Astrocyte (in vitro differentiated cells and primary cell): ENCODE measurements at regions not wholly inside any gene's neighbourhood (a gene's known extent, or its start where the extent isn't known, plus 50 kb on each side); places are given as distances from the start of the nearest gene placed in this dataset.

Source experiments
- DNase-seq: peaks from one replicate; pipeline ENCODE4 v3.0.0-alpha.2; 2010; ENCODE audit warnings: low read depth
- FAIRE-seq: peaks from 2 replicates; lab custom pipeline; 2011; peaks lifted over from hg19 to GRCh38; lab: Jason Lieb, UNC
- H2AFZ ChIP-seq: 2 replicates; pipeline ENCODE4 v1.6.0; 2012; ENCODE audit warnings: low read depth, low read length, inconsistent platforms
- H3K27ac ChIP-seq: 2 replicates; pipeline ENCODE4 v1.5.1; 2011; ENCODE audit warnings: low read depth, low read length, inconsistent platforms
- H3K27me3 ChIP-seq: 2 replicates; pipeline ENCODE4 v1.6.0; 2011; ENCODE audit warnings: low read length, inconsistent platforms; ENCODE audit not compliant: insufficient read depth
- H3K36me3 ChIP-seq: 2 replicates; pipeline ENCODE4 v1.5.1; 2011; ENCODE audit warnings: low read length, inconsistent platforms; ENCODE audit not compliant: insufficient read depth
- H3K4me1 ChIP-seq: 2 replicates; pipeline ENCODE4 v1.5.1; 2011; ENCODE audit warnings: low read length, inconsistent platforms; ENCODE audit not compliant: insufficient read depth
- H3K4me2 ChIP-seq: 2 replicates; pipeline ENCODE4 v1.6.0; 2012; ENCODE audit warnings: low read length, inconsistent platforms
- H3K4me3 ChIP-seq: 2 replicates; pipeline ENCODE4 v1.5.1; 2011; ENCODE audit warnings: low read depth, mild to moderate bottlenecking, low read length, inconsistent platforms; ENCODE audit not compliant: insufficient read depth
- H3K79me2 ChIP-seq: 2 replicates; pipeline ENCODE4 v1.6.0; 2012; ENCODE audit warnings: mild to moderate bottlenecking, low read length, inconsistent platforms; ENCODE audit not compliant: insufficient read depth
- H3K9ac ChIP-seq: 2 replicates; pipeline ENCODE4 v1.6.0; 2012; ENCODE audit warnings: mild to moderate bottlenecking, low read length, inconsistent platforms
- H3K9me3 ChIP-seq: 2 replicates; pipeline ENCODE4 v1.5.1; 2012; ENCODE audit warnings: low read depth, mild to moderate bottlenecking, low read length, inconsistent platforms; ENCODE audit not compliant: insufficient read depth
- H4K20me1 ChIP-seq: 2 replicates; pipeline ENCODE4 v1.6.0; 2012; ENCODE audit warnings: low read length, inconsistent platforms; ENCODE audit not compliant: insufficient read depth
- H3K27ac Mint-ChIP-seq: one replicate; pipeline ENCODE4 v1.8.0; 2021; ENCODE audit warnings: mild to moderate bottlenecking, mixed read lengths; ENCODE audit not compliant: unreplicated experiment
- H3K27me3 Mint-ChIP-seq: one replicate; pipeline ENCODE4 v1.8.0; 2021; ENCODE audit warnings: low read depth, mixed read lengths; ENCODE audit not compliant: unreplicated experiment
- H3K36me3 Mint-ChIP-seq: one replicate; pipeline ENCODE4 v1.8.0; 2021; ENCODE audit warnings: low read depth, mixed read lengths; ENCODE audit not compliant: unreplicated experiment
- H3K4me1 Mint-ChIP-seq: one replicate; pipeline ENCODE4 v1.8.0; 2021; ENCODE audit warnings: low read depth, mixed read lengths; ENCODE audit not compliant: unreplicated experiment
- H3K4me3 Mint-ChIP-seq: one replicate; pipeline ENCODE4 v1.8.0; 2021; ENCODE audit warnings: mild to moderate bottlenecking, moderate library complexity, mixed read lengths; ENCODE audit not compliant: unreplicated experiment
- H3K9me3 Mint-ChIP-seq: one replicate; pipeline ENCODE4 v1.8.0; 2021; ENCODE audit warnings: mild to moderate bottlenecking, mixed read lengths; ENCODE audit not compliant: unreplicated experiment
- EZH2 ChIP-seq: IDR thresholded peaks from 2 replicates; pipeline ENCODE4 v1.6.1; 2012; ENCODE audit warnings: mild to moderate bottlenecking, low read length, inconsistent platforms; ENCODE audit not compliant: insufficient read depth
- TF ChIP-seq, protein P1 (sequence below): IDR thresholded peaks from 2 replicates; pipeline ENCODE4 v1.5.1; 2011; ENCODE audit warnings: low read depth, mild to moderate bottlenecking, inconsistent platforms, low read length, moderate library complexity; ENCODE audit not compliant: insufficient read depth

DNA sequence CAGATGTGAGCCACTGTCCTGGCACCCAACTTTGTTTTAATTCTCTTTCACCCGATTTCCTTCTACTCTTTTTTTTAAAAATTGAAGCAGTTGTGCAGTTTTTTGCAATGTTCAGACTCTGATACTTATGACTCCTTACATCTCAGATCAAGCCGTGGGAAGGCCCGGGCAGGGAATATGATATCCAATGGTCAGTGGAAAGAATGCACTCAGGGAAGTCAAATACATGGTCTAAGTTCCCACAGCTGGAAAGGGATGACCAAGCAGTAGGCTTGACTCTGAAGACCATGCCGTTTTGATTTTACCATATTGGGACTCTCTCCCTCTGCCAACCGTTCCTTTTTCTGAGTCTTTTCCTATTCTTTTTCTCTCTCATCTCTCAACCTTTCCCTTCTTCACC, 157.2 kb downstream of the RPLP1 start:
- Histone ChIP-seq H3K27me3 (peaks cover 6% of the 10 kb centered on the region), H3K27ac (no peak overlapping the region), H3K4me3 (no peak overlapping the region), H3K9ac (no peak overlapping the region), H3K36me3 (no peaks in the 10 kb centered on the region), H4K20me1 (no peaks in the 10 kb centered on the region), H3K4me2 (no peak overlapping the region), H3K79me2 (no peaks in the 10 kb centered on the region), H3K9me3 (no peaks in the 10 kb centered on the region), H3K4me1 (no peaks in the 10 kb centered on the region), H2AFZ (no peak overlapping the region)
- TF ChIP-seq, protein P1, sequence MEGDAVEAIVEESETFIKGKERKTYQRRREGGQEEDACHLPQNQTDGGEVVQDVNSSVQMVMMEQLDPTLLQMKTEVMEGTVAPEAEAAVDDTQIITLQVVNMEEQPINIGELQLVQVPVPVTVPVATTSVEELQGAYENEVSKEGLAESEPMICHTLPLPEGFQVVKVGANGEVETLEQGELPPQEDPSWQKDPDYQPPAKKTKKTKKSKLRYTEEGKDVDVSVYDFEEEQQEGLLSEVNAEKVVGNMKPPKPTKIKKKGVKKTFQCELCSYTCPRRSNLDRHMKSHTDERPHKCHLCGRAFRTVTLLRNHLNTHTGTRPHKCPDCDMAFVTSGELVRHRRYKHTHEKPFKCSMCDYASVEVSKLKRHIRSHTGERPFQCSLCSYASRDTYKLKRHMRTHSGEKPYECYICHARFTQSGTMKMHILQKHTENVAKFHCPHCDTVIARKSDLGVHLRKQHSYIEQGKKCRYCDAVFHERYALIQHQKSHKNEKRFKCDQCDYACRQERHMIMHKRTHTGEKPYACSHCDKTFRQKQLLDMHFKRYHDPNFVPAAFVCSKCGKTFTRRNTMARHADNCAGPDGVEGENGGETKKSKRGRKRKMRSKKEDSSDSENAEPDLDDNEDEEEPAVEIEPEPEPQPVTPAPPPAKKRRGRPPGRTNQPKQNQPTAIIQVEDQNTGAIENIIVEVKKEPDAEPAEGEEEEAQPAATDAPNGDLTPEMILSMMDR: no peak
- no peak for TF ChIP-seq EZH2
- Mint-ChIP-seq H3K4me1 (peaks cover 13% of the 10 kb centered on the region), H3K4me3 (no peak overlapping the region), H3K9me3 (peaks cover 7% of the 10 kb centered on the region), H3K36me3 (peaks cover 2% of the 10 kb centered on the region), H3K27me3 (peaks cover 45% of the 10 kb centered on the region), H3K27ac (peak overlapping the region; percentile 21)
- DNase-seq: no peak
- FAIRE-seq: no peak

DNA sequence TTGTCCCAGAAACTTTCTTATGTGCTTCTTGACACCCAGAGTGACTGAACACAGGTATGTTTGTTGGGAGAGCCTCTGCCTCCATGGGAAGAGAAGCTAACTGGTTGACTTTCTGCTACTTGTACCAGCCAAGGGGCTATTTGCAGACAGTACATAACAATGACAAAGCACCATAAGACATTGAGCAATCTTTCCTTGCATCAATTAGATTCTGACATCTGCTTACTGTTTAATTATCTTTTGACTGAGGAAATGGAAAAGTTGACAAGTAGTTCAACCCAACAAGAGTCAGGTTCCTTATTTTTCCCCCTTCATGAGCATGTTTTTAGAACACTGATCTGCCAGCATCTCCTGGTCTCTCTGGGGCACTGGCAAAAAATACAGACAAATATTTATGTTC, 157.7 kb downstream of the RPLP1 start:
- peaks cover 7% of the 10 kb centered on the region for H3K9me3 Mint-ChIP-seq
- Histone ChIP-seq H3K9ac (no peak overlapping the region), H3K27me3 (peaks cover 6% of the 10 kb centered on the region), H3K4me3 (no peak overlapping the region), H3K4me2 (no peak overlapping the region), H3K9me3 (no peaks in the 10 kb centered on the region), H3K27ac (no peak overlapping the region), H3K36me3 (no peaks in the 10 kb centered on the region), H4K20me1 (no peaks in the 10 kb centered on the region), H2AFZ (no peak overlapping the region), H3K4me1 (no peaks in the 10 kb centered on the region), H3K79me2 (no peaks in the 10 kb centered on the region)
- peaks cover 2% of the 10 kb centered on the region for H3K36me3 Mint-ChIP-seq
- DNase-seq (no peak), FAIRE-seq (no peak)
- H3K27me3 Mint-ChIP-seq: peaks cover 47% of the 10 kb centered on the region
- H3K27ac Mint-ChIP-seq: no peak overlapping the region
- no peak overlapping the region for H3K4me3 Mint-ChIP-seq
- H3K4me1 Mint-ChIP-seq: peaks cover 13% of the 10 kb centered on the region
- no peak for TF ChIP-seq EZH2
- TF ChIP-seq, protein P1: no peak

DNA sequence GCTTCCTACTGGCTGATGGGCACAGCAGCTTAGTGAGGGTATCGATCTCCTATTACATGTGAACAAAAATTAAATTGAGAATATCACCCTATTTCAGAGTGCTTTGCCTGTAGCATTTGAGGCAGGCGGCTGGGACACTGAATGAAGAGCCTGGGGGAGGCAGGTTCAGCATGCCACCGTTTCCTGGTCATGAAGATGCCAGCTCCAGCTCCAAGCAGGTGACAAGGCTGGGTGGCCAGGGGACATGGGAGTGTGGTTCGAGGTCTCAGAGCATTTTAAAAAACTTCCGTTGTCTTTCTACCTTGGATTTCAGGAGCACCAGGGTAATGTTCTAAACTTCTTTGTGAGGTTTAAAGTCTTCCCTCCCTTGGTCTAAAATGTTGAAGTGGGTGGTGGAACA, 158.2 kb downstream of the RPLP1 start:
- no peaks in the 10 kb centered on the region for H3K9me3 ChIP-seq

More for the DNA sequence above, 158.2 kb downstream of the RPLP1 start:
- H3K36me3 Mint-ChIP-seq: peaks cover 2% of the 10 kb centered on the region
- no peaks in the 10 kb centered on the region for H3K36me3 ChIP-seq
- TF ChIP-seq, protein P1: no peak
- TF ChIP-seq EZH2: no peak
- H3K4me3 ChIP-seq: no peak overlapping the region
- peaks cover 6% of the 10 kb centered on the region for H3K27me3 ChIP-seq
- peaks cover 7% of the 10 kb centered on the region for H3K9me3 Mint-ChIP-seq
- H3K4me2 ChIP-seq: no peak overlapping the region
- no peak overlapping the region for H3K4me3 Mint-ChIP-seq
- no peak overlapping the region for H3K9ac ChIP-seq
- H3K27ac ChIP-seq: no peak overlapping the region
- H2AFZ ChIP-seq: no peak overlapping the region
- peaks cover 50% of the 10 kb centered on the region for H3K27me3 Mint-ChIP-seq
- no peak overlapping the region for H3K27ac Mint-ChIP-seq
- H3K4me1 ChIP-seq: no peaks in the 10 kb centered on the region
- DNase-seq: no peak
- no peaks in the 10 kb centered on the region for H3K79me2 ChIP-seq
- no peaks in the 10 kb centered on the region for H4K20me1 ChIP-seq
- H3K4me1 Mint-ChIP-seq: peaks cover 13% of the 10 kb centered on the region
- no peak for FAIRE-seq
